MM.1S (cell line): ENCODE measurements at regions not wholly inside any gene's neighbourhood (a gene's known extent, or its start where the extent isn't known, plus 50 kb on each side); places are given as distances from the start of the nearest gene placed in this dataset.

Experiments used
- CTCF ChIP-seq: fragments of 300-600 bp; sonication (generic); IDR thresholded peaks from 2 replicates; pipeline ENCODE4 v1.5.1; 2016; ENCODE audit warnings: antibody characterized with exemption, low read length, mixed read lengths
- EZH2 ChIP-seq: fragments of 300-600 bp; sonication (generic); optimal IDR thresholded peaks from 2 replicates; pipeline ENCODE3; 2017; ENCODE audit warnings: low read depth, mild to moderate bottlenecking, antibody characterized with exemption, low read length, mixed read lengths

DNA sequence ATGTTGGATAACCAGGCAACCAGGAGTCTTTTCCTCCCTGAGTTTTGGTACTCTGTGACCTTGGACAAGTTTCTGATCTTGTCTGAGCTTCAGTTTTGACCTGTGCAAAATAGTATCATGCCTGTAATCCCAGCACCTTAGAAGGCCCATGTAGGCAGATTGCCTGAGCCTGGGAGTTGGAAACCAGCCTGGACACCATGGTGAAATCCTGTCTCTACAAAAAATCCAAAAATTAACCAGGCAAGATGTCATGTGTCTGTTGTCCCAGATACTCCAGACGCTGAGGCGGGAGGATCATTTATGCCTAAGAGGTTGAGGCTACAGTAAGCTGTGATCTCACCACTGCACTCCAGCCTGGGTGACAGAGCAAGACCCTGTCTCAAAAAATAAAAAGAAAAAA is 114.8 kb downstream of the IL12A start:
- no peak for TF ChIP-seq EZH2
- TF ChIP-seq CTCF, result no peak
